A549 (cell line): ENCODE measurements at regions not wholly inside any gene's neighbourhood (a gene's known extent, or its start where the extent isn't known, plus 50 kb on each side); places are given as distances from the start of the nearest gene placed in this dataset.

ENCODE experiments used
- CEBPB ChIP-seq, 2 experiments: fragments of >200 bp in 1 of 2; sonication (Bioruptor Twin) in 1 of 2; formaldehyde crosslinking in 1 of 2; IDR thresholded peaks; 2 replicates each; pipeline ENCODE4 v1.6.1; 2012 to 2016
- CHD2 ChIP-seq: fragments of 150-350 bp; IDR thresholded peaks from 2 replicates; pipeline ENCODE4 v1.6.1; 2014; ENCODE audit warnings: low read length; ENCODE audit not compliant: partially characterized antibody
- PHF8 ChIP-seq: fragments of 200-600 bp; sonication (generic); IDR thresholded peaks from 2 replicates; pipeline ENCODE4 v1.6.1; 2016; ENCODE audit warnings: low read depth, mild to moderate bottlenecking, antibody characterized with exemption, moderate library complexity, borderline replicate concordance
- POLR2A ChIP-seq: IDR thresholded peaks from 2 replicates; pipeline ENCODE4 v1.6.1; 2012; ENCODE audit warnings: mild to moderate bottlenecking, low read length
- RFX5 ChIP-seq: fragments of 450-650 bp; IDR thresholded peaks from 2 replicates; pipeline ENCODE4 v1.7.1; 2014; ENCODE audit warnings: antibody characterized with exemption, mild to moderate bottlenecking, moderate library complexity
- SMC3 ChIP-seq: fragments of >200 bp; sonication (Bioruptor Twin); formaldehyde crosslinking; IDR thresholded peaks from 3 replicates; pipeline ENCODE4 v1.6.1; 2018; ENCODE audit warnings: inconsistent platforms
- ZC3H11A ChIP-seq: fragments of 450-650 bp; IDR thresholded peaks from 2 replicates; pipeline ENCODE4 v1.6.1; 2014; ENCODE audit warnings: antibody characterized with exemption, mild to moderate bottlenecking
- ZNF302 ChIP-seq: fragments of 250-450 bp; sonication (Bioruptor Pico); IDR thresholded peaks from 2 replicates; pipeline ENCODE4 v1.9.0; 2021; ENCODE audit warnings: inconsistent platforms, mild to moderate bottlenecking, moderate library complexity
- TF ChIP-seq, protein P1 (sequence below): IDR thresholded peaks from 2 replicates; pipeline ENCODE4 v1.6.1; 2012
- TF ChIP-seq, protein P2 (sequence below): fragments of >200 bp; sonication (Bioruptor Twin); formaldehyde crosslinking; IDR thresholded peaks from 3 replicates; pipeline ENCODE4 v1.5.1; 2016
- TF ChIP-seq, protein P3 (sequence below): fragments of 250-450 bp; sonication (Bioruptor Pico); IDR thresholded peaks from 2 replicates; pipeline ENCODE4 v1.5.0; 2021; ENCODE audit warnings: mild to moderate bottlenecking, moderate library complexity, borderline replicate concordance
- TF ChIP-seq, protein P4 (sequence below): IDR thresholded peaks from 2 replicates; pipeline ENCODE4 v1.6.1; 2012

DNA sequence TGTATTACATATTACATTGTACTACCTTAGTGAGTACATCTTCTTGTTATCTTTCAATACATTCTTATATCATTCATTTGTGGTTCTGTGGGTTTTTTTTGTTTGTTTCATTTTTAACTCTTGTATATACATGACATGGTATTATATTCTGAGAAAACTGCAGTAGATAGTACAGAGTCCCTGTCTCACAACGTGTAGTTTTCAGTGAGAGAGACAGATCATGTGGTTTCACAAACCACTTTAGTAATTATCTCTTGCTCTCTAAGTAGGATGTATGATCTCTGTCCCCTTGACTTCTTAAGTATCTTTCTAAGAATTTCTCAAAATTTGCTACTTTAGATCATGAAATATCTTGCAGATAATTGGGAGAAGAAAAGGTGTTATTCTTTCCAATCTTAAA lies 745.9 kb upstream of the CDH9 start:
- no peak for TF ChIP-seq POLR2A
- TF ChIP-seq, protein P1, sequence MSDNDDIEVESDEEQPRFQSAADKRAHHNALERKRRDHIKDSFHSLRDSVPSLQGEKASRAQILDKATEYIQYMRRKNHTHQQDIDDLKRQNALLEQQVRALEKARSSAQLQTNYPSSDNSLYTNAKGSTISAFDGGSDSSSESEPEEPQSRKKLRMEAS = no peak
- TF ChIP-seq, protein P2, sequence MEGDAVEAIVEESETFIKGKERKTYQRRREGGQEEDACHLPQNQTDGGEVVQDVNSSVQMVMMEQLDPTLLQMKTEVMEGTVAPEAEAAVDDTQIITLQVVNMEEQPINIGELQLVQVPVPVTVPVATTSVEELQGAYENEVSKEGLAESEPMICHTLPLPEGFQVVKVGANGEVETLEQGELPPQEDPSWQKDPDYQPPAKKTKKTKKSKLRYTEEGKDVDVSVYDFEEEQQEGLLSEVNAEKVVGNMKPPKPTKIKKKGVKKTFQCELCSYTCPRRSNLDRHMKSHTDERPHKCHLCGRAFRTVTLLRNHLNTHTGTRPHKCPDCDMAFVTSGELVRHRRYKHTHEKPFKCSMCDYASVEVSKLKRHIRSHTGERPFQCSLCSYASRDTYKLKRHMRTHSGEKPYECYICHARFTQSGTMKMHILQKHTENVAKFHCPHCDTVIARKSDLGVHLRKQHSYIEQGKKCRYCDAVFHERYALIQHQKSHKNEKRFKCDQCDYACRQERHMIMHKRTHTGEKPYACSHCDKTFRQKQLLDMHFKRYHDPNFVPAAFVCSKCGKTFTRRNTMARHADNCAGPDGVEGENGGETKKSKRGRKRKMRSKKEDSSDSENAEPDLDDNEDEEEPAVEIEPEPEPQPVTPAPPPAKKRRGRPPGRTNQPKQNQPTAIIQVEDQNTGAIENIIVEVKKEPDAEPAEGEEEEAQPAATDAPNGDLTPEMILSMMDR = no peak
- TF ChIP-seq, protein P3, sequence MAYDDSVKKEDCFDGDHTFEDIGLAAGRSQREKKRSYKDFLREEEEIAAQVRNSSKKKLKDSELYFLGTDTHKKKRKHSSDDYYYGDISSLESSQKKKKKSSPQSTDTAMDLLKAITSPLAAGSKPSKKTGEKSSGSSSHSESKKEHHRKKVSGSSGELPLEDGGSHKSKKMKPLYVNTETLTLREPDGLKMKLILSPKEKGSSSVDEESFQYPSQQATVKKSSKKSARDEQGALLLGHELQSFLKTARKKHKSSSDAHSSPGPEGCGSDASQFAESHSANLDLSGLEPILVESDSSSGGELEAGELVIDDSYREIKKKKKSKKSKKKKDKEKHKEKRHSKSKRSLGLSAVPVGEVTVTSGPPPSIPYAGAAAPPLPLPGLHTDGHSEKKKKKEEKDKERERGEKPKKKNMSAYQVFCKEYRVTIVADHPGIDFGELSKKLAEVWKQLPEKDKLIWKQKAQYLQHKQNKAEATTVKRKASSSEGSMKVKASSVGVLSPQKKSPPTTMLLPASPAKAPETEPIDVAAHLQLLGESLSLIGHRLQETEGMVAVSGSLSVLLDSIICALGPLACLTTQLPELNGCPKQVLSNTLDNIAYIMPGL (CRISPR knock-in tag) = no peak
- TF ChIP-seq ZNF302 (CRISPR knock-in tag) = no peak
- no peak for TF ChIP-seq CEBPB (IDR thresholded peaks at IDR 0.05)
- TF ChIP-seq, protein P4, sequence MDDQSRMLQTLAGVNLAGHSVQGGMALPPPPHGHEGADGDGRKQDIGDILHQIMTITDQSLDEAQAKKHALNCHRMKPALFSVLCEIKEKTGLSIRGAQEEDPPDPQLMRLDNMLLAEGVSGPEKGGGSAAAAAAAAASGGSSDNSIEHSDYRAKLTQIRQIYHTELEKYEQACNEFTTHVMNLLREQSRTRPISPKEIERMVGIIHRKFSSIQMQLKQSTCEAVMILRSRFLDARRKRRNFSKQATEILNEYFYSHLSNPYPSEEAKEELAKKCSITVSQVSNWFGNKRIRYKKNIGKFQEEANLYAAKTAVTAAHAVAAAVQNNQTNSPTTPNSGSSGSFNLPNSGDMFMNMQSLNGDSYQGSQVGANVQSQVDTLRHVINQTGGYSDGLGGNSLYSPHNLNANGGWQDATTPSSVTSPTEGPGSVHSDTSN = no peak
- no peak for TF ChIP-seq CHD2
- no peak for TF ChIP-seq ZC3H11A
- no peak for TF ChIP-seq RFX5
- no peak for TF ChIP-seq SMC3
- TF ChIP-seq PHF8 = no peak
